LoVo (cell line): ENCODE measurements at regions not wholly inside any gene's neighbourhood (a gene's known extent, or its start where the extent isn't known, plus 50 kb on each side); places are given as distances from the start of the nearest gene placed in this dataset.

Experiments
- DNase-seq: peaks from one replicate; pipeline ENCODE4 v3.0.0-alpha.2; 2016; ENCODE audit warnings: low spot score

- no peak for DNase-seq
Measured at GRCh38 chr12:98351784-98352183, 163.6 kb upstream of the TMPO start.

- DNase-seq: peak; percentile 43
Measured at GRCh38 chr12:98352218-98352811, 163.1 kb upstream of the TMPO start.

- no peak for DNase-seq
Measured at GRCh38 chr12:98352835-98353234, 162.6 kb upstream of the TMPO start.

GRCh38 chr12:98354520-98355035, 160.8 kb upstream of the TMPO start:
- DNase-seq: no peak

GRCh38 chr12:98355322-98355721, 160.1 kb upstream of the TMPO start:
- no peak for DNase-seq

- DNase-seq: no peak
Measured at GRCh38 chr12:98355933-98356332, 159.5 kb upstream of the TMPO start.

- no peak for DNase-seq
Measured at GRCh38 chr12:98358144-98358543, 157.2 kb upstream of the TMPO start.

GRCh38 chr12:98359856-98360255, 155.5 kb upstream of the TMPO start:
- no peak for DNase-seq

GRCh38 chr12:98360401-98360800, 155.0 kb upstream of the TMPO start:
- no peak for DNase-seq

- DNase-seq: no peak
Measured at GRCh38 chr12:98369581-98369980, 145.8 kb upstream of the TMPO start.

- no peak for DNase-seq
Measured at GRCh38 chr12:98370976-98371375, 144.4 kb upstream of the TMPO start.

GRCh38 chr12:98371419-98371818, 144.0 kb upstream of the TMPO start:
- no peak for DNase-seq

- no peak for DNase-seq
Measured at GRCh38 chr12:98372340-98373024, 142.9 kb upstream of the TMPO start.

- peak; percentile 46 for DNase-seq
Measured at GRCh38 chr12:98373025-98373554, 142.3 kb upstream of the TMPO start.

- no peak for DNase-seq
Measured at GRCh38 chr12:98374007-98374406, 141.4 kb upstream of the TMPO start.

- no peak for DNase-seq
Measured at GRCh38 chr12:98379106-98379505, 136.3 kb upstream of the TMPO start.

GRCh38 chr12:98385641-98386040, 129.7 kb upstream of the TMPO start:
- no peak for DNase-seq

GRCh38 chr12:98387444-98387843, 127.9 kb upstream of the TMPO start:
- DNase-seq: no peak

GRCh38 chr12:98388126-98388525, 127.3 kb upstream of the TMPO start:
- no peak for DNase-seq

- no peak for DNase-seq
Measured at GRCh38 chr12:98389593-98389992, 125.8 kb upstream of the TMPO start.

GRCh38 chr12:98397323-98398105, 117.9 kb upstream of the TMPO start:
- DNase-seq: peak; percentile 87

GRCh38 chr12:98399532-98399931, 115.9 kb upstream of the TMPO start:
- peak; percentile 87 for DNase-seq

GRCh38 chr12:98401427-98401826, 114.0 kb upstream of the TMPO start:
- DNase-seq: no peak
